ENCODE measurements at regions not wholly inside any gene's neighbourhood (a gene's known extent, or its start where the extent isn't known, plus 50 kb on each side); places are given as distances from the start of the nearest gene placed in this dataset.
"Not testable (repeated sequence)": the region's sequence is repeated elsewhere in the genome, so short reads cannot be mapped to it uniquely, and the experiment has no call there.

- H3K4me1 ChIP-seq (ENCODE audit: insufficient read depth, low read length): no peaks in the 10 kb centered on the region
- H3K27me3 ChIP-seq (ENCODE audit: insufficient read depth, low read length): no peaks in the 10 kb centered on the region
- no peaks in the 10 kb centered on the region for H3K36me3 ChIP-seq (ENCODE audit: insufficient read depth, low read length)
- Mint-ChIP-seq H3K4me1 (no peaks in the 10 kb centered on the region), H3K36me3 (no peaks in the 10 kb centered on the region), H3K27ac (no peak overlapping the region), H3K27me3 (no peaks in the 10 kb centered on the region), H3K9me3 (peaks cover 0 to 19% (median 5%) of the 10 kb centered on the region in 8 donors), H3K4me3 (no peak overlapping the region)
- no peak for DNase-seq
- ChIA-PET POLR2A (ENCODE audit: partially characterized antibody) (no interaction called here), CTCF (ENCODE audit: partially characterized antibody) (no interaction called here)
- intact Hi-C loops (cut with micrococcal nuclease): loop anchor here (10.0 kb wide), 1 partner anchor 904 kb away; no protein-coding TSS in a partner anchor
- no peak overlapping the region for H3K4me3 ChIP-seq (ENCODE audit: low read length in 2 of 2)
- H3K27ac ChIP-seq (ENCODE audit: low read depth, low read length): no peak overlapping the region
- H3K9me3 ChIP-seq (ENCODE audit: control insufficient read depth in 1 of 2, low read length in 2 of 2): peaks cover 0 to 4% of the 10 kb centered on the region in 2 donors
Measured at GRCh38 chr20:12528591-12529041, 480.2 kb upstream of the SPTLC3 start.

- intact Hi-C loops (cut with micrococcal nuclease): no loop called here
- Histone ChIP-seq H3K4me1 (ENCODE audit: insufficient read depth, low read length) (no peaks in the 10 kb centered on the region), H3K4me3 (ENCODE audit: low read length in 2 of 2) (no peak overlapping the region), H3K27ac (ENCODE audit: low read depth, low read length) (no peak overlapping the region), H3K27me3 (ENCODE audit: insufficient read depth, low read length) (no peaks in the 10 kb centered on the region), H3K9me3 (ENCODE audit: control insufficient read depth in 1 of 2, low read length in 2 of 2) (peaks cover 0 to 4% of the 10 kb centered on the region in 2 donors), H3K36me3 (ENCODE audit: insufficient read depth, low read length) (no peaks in the 10 kb centered on the region)
- Mint-ChIP-seq H3K4me1 (no peaks in the 10 kb centered on the region), H3K36me3 (no peaks in the 10 kb centered on the region), H3K9me3 (peaks cover 0 to 30% (median 4%) of the 10 kb centered on the region in 8 donors), H3K27ac (no peak overlapping the region), H3K27me3 (no peaks in the 10 kb centered on the region), H3K4me3 (no peak overlapping the region)
- CTCF ChIA-PET (ENCODE audit: partially characterized antibody): no interaction called here
- POLR2A ChIA-PET (ENCODE audit: partially characterized antibody): no interaction called here
- DNase-seq: no peak
Measured at GRCh38 chr20:12531626-12532025, 477.1 kb upstream of the SPTLC3 start.

- Histone ChIP-seq H3K4me3 (ENCODE audit: low read length in 2 of 2) (no peak overlapping the region), H3K36me3 (ENCODE audit: insufficient read depth, low read length) (no peaks in the 10 kb centered on the region), H3K27me3 (ENCODE audit: insufficient read depth, low read length) (no peaks in the 10 kb centered on the region), H3K27ac (ENCODE audit: low read depth, low read length) (no peak overlapping the region), H3K9me3 (ENCODE audit: control insufficient read depth in 1 of 2, low read length in 2 of 2) (peaks cover 0 to under 1% of the 10 kb centered on the region in 2 donors), H3K4me1 (ENCODE audit: insufficient read depth, low read length) (no peaks in the 10 kb centered on the region)
- POLR2A ChIA-PET (ENCODE audit: partially characterized antibody): no interaction called here
- Mint-ChIP-seq H3K9me3 (peaks cover 0 to 33% (median 13%) of the 10 kb centered on the region in 8 donors), H3K4me1 (no peaks in the 10 kb centered on the region), H3K27ac (no peak overlapping the region), H3K36me3 (no peaks in the 10 kb centered on the region), H3K4me3 (no peak overlapping the region), H3K27me3 (no peaks in the 10 kb centered on the region)
- intact Hi-C loops (cut with micrococcal nuclease): no loop called here
- CTCF ChIA-PET (ENCODE audit: partially characterized antibody): no interaction called here
- DNase-seq: no peak
Measured at GRCh38 chr20:12535316-12535715, 473.5 kb upstream of the SPTLC3 start.

- DNase-seq: no peak
- ChIA-PET POLR2A (ENCODE audit: partially characterized antibody) (no interaction called here), CTCF (ENCODE audit: partially characterized antibody) (no interaction called here)
- H3K4me1 ChIP-seq (ENCODE audit: insufficient read depth, low read length): no peaks in the 10 kb centered on the region
- Mint-ChIP-seq H3K4me1 (no peaks in the 10 kb centered on the region), H3K27ac (no peak overlapping the region), H3K36me3 (no peaks in the 10 kb centered on the region), H3K27me3 (no peaks in the 10 kb centered on the region), H3K4me3 (no peak overlapping the region), H3K9me3 (peaks cover 0 to 29% (median 13%) of the 10 kb centered on the region in 8 donors)
- H3K4me3 ChIP-seq (ENCODE audit: low read length in 2 of 2): no peak overlapping the region
- H3K27ac ChIP-seq (ENCODE audit: low read depth, low read length): no peak overlapping the region
- no peaks in the 10 kb centered on the region for H3K27me3 ChIP-seq (ENCODE audit: insufficient read depth, low read length)
- H3K9me3 ChIP-seq (ENCODE audit: control insufficient read depth in 1 of 2, low read length in 2 of 2): no peaks in the 10 kb centered on the region
- no peaks in the 10 kb centered on the region for H3K36me3 ChIP-seq (ENCODE audit: insufficient read depth, low read length)
- intact Hi-C loops (cut with micrococcal nuclease): no loop called here
Measured at GRCh38 chr20:12535770-12536169, 473.0 kb upstream of the SPTLC3 start.

- no peak overlapping the region for H3K4me3 Mint-ChIP-seq
- no peak overlapping the region for H3K27ac Mint-ChIP-seq
- POLR2A ChIA-PET (ENCODE audit: partially characterized antibody): no interaction called here
- H3K36me3 ChIP-seq (ENCODE audit: insufficient read depth, low read length): no peaks in the 10 kb centered on the region
- no peaks in the 10 kb centered on the region for H3K27me3 ChIP-seq (ENCODE audit: insufficient read depth, low read length)
- H3K4me1 Mint-ChIP-seq: no peaks in the 10 kb centered on the region
- no peaks in the 10 kb centered on the region for H3K4me1 ChIP-seq (ENCODE audit: insufficient read depth, low read length)
- intact Hi-C loops (cut with micrococcal nuclease): no loop called here
- H3K4me3 ChIP-seq (ENCODE audit: low read length in 2 of 2): no peak overlapping the region
- no peak overlapping the region for H3K27ac ChIP-seq (ENCODE audit: low read depth, low read length)
- CTCF ChIA-PET (ENCODE audit: partially characterized antibody): no interaction called here
- no peaks in the 10 kb centered on the region for H3K9me3 ChIP-seq (ENCODE audit: control insufficient read depth in 1 of 2, low read length in 2 of 2)
- H3K27me3 Mint-ChIP-seq: no peaks in the 10 kb centered on the region
- DNase-seq: no peak
- H3K36me3 Mint-ChIP-seq: no peaks in the 10 kb centered on the region
- H3K9me3 Mint-ChIP-seq: peaks cover 0 to 15% (median 4%) of the 10 kb centered on the region in 8 donors
Measured at GRCh38 chr20:12554426-12554825, 454.3 kb upstream of the SPTLC3 start.

- Histone ChIP-seq H3K4me1 (ENCODE audit: insufficient read depth, low read length) (no peaks in the 10 kb centered on the region), H3K36me3 (ENCODE audit: insufficient read depth, low read length) (no peaks in the 10 kb centered on the region), H3K27ac (ENCODE audit: low read depth, low read length) (no peak overlapping the region), H3K4me3 (ENCODE audit: low read length in 2 of 2) (no peak overlapping the region), H3K27me3 (ENCODE audit: insufficient read depth, low read length) (no peaks in the 10 kb centered on the region), H3K9me3 (ENCODE audit: control insufficient read depth in 1 of 2, low read length in 2 of 2) (no peaks in the 10 kb centered on the region)
- intact Hi-C loops (cut with micrococcal nuclease): no loop called here
- Mint-ChIP-seq H3K4me1 (no peaks in the 10 kb centered on the region), H3K9me3 (peaks cover 0 to 9% (median 4%) of the 10 kb centered on the region in 8 donors), H3K36me3 (no peaks in the 10 kb centered on the region), H3K4me3 (no peak overlapping the region), H3K27ac (no peak overlapping the region), H3K27me3 (no peaks in the 10 kb centered on the region)
- ChIA-PET POLR2A (ENCODE audit: partially characterized antibody) (no interaction called here), CTCF (ENCODE audit: partially characterized antibody) (no interaction called here)
- no peak for DNase-seq
Measured at GRCh38 chr20:12555369-12555768, 453.4 kb upstream of the SPTLC3 start.

GRCh38 chr20:12555849-12556248 is 452.9 kb upstream of the SPTLC3 start:
- not testable (repeated sequence) for H3K27ac Mint-ChIP-seq

GRCh38 chr20:12557224-12557623 is 451.5 kb upstream of the SPTLC3 start:
- H3K27me3 Mint-ChIP-seq: no peaks in the 10 kb centered on the region
- H3K4me1 Mint-ChIP-seq: no peaks in the 10 kb centered on the region
- no peaks in the 10 kb centered on the region for H3K4me1 ChIP-seq (ENCODE audit: insufficient read depth, low read length)
- no peaks in the 10 kb centered on the region for H3K9me3 ChIP-seq (ENCODE audit: control insufficient read depth in 1 of 2, low read length in 2 of 2)
- CTCF ChIA-PET (ENCODE audit: partially characterized antibody): no interaction called here
- intact Hi-C loops (cut with micrococcal nuclease): no loop called here
- H3K27me3 ChIP-seq (ENCODE audit: insufficient read depth, low read length): no peaks in the 10 kb centered on the region
- H3K36me3 Mint-ChIP-seq: no peaks in the 10 kb centered on the region
- no peak overlapping the region for H3K27ac Mint-ChIP-seq
- no peak overlapping the region for H3K4me3 ChIP-seq (ENCODE audit: low read length in 2 of 2)
- no peak overlapping the region for H3K27ac ChIP-seq (ENCODE audit: low read depth, low read length)
- H3K9me3 Mint-ChIP-seq: peaks cover 0 to 17% (median 9%) of the 10 kb centered on the region in 8 donors
- no peak for DNase-seq
- H3K36me3 ChIP-seq (ENCODE audit: insufficient read depth, low read length): no peaks in the 10 kb centered on the region
- POLR2A ChIA-PET (ENCODE audit: partially characterized antibody): no interaction called here
- H3K4me3 Mint-ChIP-seq: no peak overlapping the region

More at GRCh38 chr20:12555849-12556248, 452.9 kb upstream of the SPTLC3 start:
- H3K27me3 Mint-ChIP-seq; intact Hi-C loops (cut with micrococcal nuclease); H3K27ac ChIP-seq (ENCODE audit: low read depth, low read length); DNase-seq; H3K9me3 ChIP-seq (ENCODE audit: control insufficient read depth in 1 of 2, low read length in 2 of 2); POLR2A ChIA-PET (ENCODE audit: partially characterized antibody); H3K4me3 ChIP-seq (ENCODE audit: low read length in 2 of 2); H3K4me3 Mint-ChIP-seq; H3K4me1 Mint-ChIP-seq; H3K36me3 Mint-ChIP-seq; H3K36me3 ChIP-seq (ENCODE audit: insufficient read depth, low read length); H3K9me3 Mint-ChIP-seq; CTCF ChIA-PET (ENCODE audit: partially characterized antibody); H3K27me3 ChIP-seq (ENCODE audit: insufficient read depth, low read length); H3K4me1 ChIP-seq (ENCODE audit: insufficient read depth, low read length): not testable (repeated sequence)

Measured in CD4-positive, alpha-beta memory T cell (primary cell).